ENCODE measurements at regions not wholly inside any gene's neighbourhood (a gene's known extent, or its start where the extent isn't known, plus 50 kb on each side); places are given as distances from the start of the nearest gene placed in this dataset.
"Not testable (repeated sequence)": the region's sequence is repeated elsewhere in the genome, so short reads cannot be mapped to it uniquely, and the experiment has no call there.

DNA sequence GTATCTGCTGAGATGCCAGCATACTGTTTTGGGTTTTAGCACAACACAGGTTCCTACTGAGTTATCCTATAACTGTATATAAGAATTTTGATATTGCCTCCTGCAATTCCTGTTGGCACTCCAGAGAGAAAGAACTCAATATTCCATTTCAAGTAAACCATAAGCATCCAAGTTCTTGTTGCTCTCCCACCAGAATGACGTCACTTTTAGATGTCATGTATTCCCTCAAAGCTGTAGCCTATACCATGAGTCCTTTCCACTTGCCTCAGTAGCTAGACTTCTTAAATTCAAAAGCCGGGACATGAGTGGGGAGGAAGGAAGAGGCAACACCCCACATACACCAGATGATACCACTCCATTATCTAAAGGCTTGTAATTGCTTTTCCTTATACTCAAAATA lies 171.5 kb downstream of the ALDH8A1 start:
- no peak for DNase-seq

DNA sequence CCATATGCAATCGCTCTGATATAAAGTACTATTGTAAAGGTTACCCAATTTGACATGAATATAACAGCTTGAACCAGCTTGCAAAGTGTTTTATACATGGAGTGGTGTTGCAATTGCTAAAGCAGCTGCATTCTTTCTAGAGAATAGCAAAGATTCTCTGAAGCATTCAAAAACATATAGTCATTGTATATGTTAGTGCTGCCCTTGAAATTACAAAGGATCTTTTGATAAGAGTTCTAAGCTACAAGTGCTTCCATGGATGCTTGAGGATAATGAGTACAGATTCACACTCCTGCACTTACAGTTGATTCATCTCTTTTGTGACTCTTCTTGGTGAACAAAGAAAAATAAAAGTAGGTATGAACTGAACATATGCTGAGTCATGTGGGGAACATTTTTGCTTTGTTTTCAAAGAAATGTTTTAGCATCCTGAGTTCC lies 175.7 kb downstream of the ALDH8A1 start:
- no peak for DNase-seq

DNA sequence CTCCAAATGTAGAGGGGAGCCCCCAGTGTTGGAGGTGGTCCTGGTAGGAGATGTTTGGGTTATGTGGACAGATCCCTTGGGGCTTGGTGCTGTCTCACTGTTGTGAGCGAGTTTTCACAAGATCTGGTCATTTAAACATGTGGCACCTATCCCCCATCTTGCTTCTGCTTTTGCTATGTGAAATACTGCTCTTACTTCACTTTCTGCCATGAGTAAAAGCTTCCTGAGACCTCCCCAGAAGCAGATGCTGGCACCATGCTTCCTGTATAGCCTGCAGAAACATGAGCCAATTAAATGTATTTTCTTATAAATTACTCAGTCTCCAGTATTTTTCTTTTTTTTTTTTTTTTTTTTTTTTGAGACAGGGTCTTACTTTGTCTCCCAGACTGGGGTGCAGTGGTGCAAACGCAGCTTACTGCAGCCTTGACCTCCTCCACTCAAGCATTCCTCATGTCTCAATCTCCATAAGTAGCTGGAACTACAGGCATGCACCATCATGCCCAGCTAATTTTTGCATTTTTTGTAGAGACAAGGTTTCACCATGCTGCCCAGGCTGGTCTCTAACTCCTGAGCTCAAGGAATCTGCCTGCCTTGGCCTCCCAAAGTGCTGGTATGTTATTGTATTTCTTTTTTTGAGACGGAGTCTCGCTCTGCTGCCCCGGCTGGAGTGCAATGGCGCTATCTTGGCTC lies 177.1 kb downstream of the ALDH8A1 start:
- DNase-seq: no peak

DNA sequence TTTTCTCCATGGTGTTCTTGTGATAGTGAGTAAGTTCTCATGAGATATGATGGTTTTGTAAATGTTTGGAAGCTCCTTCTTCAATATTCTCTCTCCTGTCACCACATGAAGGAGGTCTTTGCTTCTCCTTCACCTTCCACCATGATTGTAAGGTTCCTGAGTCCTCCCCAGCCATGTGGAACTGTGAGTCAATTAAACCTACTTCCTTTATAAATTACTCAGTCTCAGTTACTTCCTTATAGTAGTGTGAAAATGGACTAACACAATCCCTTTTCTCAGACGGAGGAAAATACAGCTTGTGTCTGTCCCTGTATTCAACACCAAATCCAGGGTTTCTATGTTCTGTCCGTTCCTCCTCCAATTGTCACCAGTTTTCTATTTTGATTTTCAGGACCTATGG lies 181.0 kb downstream of the ALDH8A1 start:
- no peak for DNase-seq

DNA sequence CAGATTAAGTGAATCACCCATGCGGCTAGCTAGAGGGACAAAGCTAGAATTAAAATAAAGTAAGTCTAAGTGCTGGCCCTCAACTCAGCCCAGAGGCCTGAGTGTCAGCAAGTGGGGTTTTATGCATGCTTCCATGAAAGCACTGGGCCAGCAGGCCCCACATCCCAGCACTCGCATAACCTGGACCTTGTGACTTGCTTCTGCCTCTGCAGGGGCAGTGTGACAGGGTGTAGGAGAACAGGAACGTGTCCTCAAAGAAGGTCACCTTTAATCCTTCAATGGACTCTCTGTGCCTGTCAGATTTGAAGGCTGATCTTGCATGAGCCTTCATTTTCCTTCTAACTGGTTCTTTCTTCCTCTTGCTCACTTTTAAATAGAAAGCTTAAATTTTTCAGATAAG lies 183.4 kb downstream of the ALDH8A1 start:
- DNase-seq: no peak

DNA sequence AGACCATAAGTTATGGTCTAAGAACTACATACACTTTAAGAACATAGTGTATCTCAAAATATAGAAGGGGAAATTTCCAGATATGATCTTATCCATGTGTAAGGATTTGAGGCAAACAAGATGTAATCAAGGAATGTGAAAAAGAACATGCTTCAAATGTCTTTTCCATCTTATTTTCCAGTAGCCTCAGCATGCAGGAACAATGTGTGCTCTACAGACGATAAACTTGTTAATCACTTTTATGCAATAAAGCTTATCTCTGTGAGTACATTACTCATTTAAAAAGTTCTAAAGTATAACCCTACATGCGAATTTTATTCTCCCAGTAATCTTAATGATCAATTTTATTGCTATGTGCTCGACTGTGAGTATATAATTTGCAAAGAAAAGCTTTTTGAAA lies 185.2 kb downstream of the ALDH8A1 start:
- DNase-seq: no peak

DNA sequence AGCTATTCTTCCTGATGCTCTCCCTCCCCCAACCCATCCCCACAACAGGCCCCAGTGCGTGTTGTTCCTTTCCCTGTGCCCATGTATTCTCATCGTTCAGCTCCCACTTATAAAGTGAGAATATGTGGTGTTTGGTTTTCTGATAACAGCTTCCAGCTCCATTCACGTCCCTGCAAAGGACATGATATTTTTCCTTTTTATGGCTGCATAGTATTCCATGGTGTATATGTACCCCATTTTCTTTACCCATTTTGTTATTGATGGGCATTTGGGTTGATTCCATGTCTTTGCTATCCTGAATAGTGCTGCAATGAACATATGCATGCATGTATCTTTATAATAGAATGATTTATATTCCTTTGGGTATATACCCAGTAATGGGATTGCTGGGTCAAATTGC lies 186.3 kb downstream of the ALDH8A1 start:
- not testable (repeated sequence) for DNase-seq

DNA sequence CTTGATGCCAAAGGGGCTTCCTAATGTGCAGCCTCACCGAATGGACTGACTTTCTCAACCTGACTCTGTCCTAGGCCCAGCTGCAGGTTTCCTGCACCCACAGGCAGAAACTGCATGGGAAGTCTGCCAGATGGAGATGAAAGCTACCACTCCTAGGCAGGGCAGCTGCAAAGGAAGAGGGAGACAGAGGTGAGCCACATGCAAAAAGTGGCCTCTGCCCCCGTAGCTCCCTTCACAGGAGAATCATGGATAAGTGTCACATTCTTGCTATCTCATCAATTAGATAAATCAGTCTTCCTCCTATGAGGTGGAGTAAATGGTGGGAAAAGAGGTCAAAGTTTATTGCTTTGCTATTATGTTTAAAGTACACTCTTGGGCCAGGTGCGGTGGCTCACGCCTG lies 191.3 kb downstream of the ALDH8A1 start:
- no peak for DNase-seq

DNA sequence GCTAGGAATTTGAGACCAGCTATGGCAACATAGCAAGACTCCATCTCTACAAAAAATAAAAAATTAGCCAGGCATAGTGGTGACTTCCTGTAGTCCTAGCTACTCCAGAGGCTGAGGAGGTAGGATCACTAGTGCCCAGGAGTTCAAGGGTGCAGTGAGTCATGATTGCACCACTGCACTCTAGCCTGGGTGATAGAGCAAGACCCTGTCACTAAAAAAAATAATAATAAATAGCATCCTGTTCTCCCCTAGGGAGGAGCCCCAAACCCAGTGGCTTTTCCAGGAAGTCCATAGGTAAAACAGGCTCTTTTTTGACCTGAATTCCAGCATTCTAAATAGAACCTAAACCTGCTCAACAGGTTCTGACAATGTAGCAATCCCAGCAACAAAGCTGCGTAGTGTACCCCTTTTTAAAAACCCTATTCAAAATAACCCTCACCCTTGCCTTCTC lies 192.0 kb downstream of the ALDH8A1 start:
- DNase-seq: no peak

DNA sequence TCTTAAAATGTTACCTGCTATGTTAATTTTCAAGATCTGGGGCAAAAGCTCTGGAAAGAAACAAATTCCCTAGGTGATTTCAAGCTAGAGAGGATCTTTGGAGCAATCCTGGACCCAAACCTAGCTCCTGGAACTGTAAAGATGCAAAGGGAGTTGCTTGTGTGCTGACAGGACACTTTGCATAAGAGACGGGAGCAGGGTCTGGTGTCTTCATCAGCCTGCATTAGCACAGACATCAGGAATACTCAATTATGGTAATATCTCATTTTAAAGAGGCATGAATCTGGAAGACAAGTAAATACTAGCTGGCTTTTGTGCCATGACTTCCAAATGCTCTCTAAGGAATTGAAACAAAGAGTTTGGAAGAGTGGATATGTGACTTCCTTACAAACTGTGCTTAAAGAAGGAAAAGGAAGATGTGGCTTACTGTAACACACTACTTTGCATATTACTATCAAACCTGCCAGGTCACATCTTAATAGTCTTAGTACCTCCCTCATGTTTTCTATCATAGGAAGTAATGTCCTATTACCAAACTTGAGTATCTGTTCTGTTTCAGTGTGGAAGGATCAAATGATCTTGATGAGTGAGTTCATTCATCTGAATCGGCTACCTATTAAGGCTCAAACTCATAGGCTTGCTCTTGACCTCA lies 193.4 kb downstream of the ALDH8A1 start:
- DNase-seq: no peak

DNA sequence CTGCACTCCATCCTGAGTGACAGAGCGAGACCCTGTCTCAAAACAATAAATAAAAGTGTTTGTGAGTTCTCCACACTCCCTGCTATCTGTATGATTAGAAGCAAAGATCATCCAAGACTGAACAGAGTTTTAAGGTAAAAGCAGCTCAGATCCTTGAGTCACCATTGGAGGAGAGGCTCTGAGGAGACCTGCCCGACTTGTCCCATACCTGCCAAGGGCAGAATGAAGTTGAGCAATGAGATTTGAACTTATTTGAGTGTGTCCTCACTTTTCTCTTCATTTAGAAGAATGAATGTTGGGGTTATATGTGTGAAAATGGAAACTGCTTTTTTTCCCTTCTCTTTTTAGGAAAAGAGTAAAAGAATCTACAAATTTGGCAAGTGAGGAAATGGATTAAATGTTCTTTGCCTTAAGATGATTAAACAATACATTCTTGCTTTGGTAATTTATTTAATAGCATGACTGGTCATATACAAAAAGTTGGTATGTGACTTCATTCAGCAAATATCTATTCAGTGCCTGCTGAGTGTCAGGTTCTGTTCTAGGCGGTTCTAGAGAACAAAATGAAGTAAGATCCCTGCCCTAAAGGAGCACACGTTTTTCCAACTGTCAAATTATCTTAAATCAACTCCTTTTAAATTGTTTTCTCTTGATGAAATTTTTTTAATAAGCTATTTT lies 195.7 kb downstream of the ALDH8A1 start:
- DNase-seq: no peak

DNA sequence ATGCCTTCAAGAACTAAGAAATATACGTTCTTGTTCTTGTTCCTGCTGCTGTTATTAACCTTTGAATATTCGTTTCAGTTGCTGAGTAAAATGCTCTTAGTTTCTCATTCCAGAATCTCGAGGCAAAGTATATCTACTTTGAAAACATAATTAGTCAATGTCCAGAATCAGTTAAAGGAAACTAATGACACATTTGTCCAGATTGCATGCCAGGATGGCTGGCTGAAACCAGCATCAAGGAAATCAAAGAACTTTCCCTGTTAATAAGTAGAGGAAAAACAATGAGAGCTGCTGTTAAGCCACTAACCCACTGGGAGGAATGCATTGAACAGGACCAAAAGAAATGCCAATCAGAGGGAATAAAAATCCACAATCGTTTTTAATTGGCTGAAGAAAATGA lies 196.9 kb downstream of the ALDH8A1 start:
- no peak for DNase-seq

DNA sequence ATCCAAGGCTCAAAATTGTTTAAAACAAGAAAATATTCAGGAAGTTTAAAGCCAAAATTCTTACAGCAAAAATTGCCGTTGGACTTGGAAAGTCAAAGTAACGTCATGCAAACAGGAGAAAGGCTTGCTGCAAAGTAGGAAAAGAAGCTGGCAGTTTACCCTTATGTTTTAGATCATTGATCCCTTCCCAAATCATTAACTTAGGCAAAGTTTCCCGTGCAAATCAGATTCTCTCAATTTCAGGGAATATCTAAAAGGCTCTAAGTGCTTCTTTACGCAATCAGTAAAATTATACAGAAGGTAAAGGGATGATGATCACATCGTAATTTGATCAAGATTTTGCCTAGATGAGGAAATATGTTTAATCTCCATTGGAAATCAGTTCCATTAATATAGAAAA lies 197.5 kb downstream of the ALDH8A1 start:
- DNase-seq: no peak

DNA sequence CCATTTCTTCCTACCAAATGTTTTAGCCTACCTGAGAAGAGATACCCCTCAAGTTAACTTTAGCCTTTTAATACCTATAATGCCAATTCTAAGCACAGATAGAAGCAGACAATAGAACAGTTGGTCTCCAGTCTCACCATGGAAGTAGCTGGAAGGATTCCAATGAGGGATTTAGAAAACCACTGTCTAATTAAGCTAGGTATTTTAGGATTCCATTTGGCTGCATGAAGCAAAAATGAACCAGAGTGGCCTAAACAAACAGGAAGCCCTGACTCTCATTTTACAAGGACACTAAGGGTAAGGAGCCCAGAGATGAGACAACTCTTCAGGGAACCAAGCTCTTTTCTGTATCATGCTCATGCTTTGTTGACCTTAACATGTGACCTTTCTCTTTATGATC lies 199.2 kb downstream of the ALDH8A1 start:
- DNase-seq: no peak

DNA sequence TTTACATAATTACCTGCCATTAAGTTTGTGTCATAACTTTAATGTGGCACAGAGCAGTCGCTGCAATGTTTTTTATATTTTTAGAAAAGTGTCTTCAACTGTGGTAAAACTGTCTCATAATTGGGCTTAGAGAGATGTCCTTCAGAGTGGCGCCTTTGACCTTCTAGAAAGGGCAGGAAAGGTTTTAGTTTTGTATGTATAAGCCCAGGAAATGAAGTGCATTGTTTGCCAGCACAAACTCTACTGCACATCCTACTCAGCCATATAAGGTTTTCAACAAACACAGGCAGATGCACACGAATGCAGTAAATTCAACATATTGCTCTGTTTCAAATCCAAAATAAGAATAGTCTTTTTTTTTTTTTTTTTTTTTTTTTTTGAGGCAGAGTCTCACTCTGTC lies 201.4 kb downstream of the ALDH8A1 start:
- no peak for DNase-seq

DNA sequence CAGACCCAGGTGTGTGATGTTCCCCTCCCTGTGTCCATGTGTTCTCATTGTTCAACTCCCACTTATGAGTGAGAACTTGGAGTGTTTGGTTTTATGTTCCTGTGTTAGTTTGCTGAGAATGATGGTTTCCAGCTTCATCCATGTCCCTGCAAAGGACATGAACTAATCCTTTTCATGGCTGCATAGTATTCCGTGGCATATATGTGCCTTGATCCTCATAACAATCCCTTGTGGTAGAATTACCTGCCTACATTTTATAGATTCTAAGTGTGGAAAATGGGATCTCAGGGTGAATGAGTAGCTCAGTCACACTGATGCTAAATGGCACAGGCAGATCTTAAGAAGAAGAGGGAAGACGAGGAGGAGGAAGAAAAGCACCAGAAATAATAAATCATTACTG lies 202.7 kb downstream of the ALDH8A1 start:
- not testable (repeated sequence) for DNase-seq

DNA sequence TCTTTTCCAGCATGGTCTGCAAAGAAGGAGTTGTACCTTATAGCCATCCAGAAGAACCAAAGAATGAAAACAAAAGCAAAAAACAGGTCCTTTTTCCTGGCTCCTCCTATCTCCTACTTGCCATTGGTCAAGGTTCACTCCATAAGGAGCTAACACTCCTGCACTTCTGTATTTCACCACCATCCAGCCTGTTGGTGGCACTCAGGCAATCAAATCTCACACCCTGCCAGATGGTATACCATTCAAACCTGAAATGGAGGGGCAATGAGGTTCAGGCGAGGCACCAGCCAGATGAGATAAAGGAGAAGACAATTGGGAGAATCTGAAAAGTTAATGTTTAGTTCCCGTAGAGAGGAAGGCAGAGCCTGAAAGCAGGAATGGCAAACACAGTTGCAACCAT lies 203.8 kb downstream of the ALDH8A1 start:
- no peak for DNase-seq

DNA sequence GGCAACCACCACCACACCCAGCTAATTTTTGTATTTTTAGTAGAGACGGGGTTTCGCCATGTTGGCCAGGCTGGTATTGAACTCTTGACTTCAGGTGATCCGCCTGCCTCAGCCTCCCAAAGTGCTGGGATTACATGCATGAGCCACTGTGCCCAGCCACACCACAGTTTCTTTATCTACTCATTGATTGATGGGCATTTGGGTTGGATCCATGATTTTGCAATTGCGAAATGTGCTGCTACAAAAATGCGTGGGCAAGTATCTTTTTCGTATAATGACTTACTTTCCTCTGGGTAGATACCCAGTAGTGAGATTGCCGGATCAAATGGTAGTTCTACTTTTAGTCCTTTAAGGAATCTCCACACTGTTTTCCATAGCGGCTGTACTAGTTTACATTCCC lies 204.7 kb downstream of the ALDH8A1 start:
- not testable (repeated sequence) for DNase-seq

DNA sequence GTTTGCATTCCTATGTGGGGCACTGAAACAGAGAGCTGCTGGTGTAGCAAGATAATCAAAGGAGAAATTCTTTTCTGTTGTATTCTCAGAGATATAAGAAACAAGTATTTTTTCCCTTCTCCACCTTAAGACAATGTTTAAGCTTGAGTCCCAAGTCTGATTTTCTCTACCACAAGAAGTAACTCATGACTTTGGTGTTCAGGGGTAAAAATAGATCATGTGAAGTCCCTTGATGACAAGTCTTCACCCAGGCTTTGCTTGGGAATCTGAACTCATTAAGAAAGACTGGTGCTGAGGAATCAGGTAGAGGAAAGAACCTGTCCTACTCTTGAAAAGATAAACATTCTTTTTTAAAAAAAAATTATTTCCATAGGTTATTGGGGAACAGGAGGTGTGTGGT lies 205.6 kb downstream of the ALDH8A1 start:
- DNase-seq: no peak

DNA sequence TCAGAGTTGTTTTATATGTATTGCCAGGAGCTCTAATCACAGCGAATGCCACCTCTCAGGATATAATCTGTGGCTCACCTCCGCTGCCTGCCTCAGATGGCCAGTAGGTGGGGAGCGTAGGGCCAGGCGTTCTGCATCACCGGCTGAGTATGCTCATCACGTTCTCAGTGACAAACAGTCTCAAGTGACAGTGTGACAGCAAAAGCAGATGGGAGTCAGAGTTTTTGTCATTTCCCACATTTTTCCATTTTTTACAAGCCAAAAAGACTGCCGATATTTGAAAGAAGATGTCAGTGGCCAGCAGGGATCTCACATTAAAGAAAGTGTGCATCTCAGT lies 208.7 kb downstream of the ALDH8A1 start:
- DNase-seq: no peak

DNA sequence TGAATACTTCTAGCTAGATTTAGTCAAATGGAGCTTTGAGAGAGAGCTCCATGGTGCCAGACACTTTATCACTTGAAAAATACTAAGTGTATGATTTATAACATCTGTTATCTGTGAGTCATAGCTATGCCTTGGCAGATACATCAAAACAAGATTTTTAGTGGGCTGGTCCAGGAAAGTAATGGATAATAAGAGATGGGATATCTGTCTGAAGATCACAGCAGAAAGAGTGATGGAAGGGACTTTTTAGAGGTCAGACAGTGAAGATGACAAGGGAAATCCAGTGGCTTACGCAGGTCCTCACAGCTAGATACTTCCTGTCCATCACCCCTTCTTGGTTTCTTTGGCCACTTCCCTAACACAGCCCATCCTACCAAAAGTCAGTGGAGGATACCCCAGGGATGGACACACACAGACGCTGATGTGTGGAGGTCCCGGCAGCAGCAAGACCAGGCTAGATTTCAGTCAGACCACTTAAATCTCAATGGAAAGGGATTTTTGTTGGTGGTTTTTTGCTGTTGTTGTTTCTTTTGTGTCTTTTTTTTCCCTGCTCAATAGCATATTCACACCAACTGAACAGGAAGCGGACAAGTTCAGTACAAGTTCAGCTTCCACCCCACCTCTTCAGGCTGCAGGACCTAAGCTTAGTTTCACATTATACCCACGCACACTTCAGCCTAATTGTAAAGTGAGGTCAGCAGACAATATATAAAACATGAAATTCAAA lies 209.3 kb downstream of the ALDH8A1 start:
- DNase-seq: no peak

DNA sequence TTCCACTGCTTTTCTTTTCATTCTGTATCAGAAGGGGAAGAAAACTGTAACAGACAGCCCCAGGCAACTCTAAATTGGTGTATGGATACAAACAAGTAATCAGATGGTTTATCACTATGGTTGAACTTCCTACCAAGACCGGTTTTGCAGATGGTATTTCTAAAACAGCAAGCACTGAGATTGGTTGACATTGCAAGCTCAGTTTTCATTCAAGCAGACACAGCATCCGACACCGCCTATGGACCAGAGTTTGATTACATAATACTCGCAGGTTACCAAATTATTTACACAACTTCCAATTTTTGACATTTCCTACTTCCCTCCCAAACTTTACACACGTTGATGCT lies 209.9 kb downstream of the ALDH8A1 start:
- no peak for DNase-seq

DNA sequence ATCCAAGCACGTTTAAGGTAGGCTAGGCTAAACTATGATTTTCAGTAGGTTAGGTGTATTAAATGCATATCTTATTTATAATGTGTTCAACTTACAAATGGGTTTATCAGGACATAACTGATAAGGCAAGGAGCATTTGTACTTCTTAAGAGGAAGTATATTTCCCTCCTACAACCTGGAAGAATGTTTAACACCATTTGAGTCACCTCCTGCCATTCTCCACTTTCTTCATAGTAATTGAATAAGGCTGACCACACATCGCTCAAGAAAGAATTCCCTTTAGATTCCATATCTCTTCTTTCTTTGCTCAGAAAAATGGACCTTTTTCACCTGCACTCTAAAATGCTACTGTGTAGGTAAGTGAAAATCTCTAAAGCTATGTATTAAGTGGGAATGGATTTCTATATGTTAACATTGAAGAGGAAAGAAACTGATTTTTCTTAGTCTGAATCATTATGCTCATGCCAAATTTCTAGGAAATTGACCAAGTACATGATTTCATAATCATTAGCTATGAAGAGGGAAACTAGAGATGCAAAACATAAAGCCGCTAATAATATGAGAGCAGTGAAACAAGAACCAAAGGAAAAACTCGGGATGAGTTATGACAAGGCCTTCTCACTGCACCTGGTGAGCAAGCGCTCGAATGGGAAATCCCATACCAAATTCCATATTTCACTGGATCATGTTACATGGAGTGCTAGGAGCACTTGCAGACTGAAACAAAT lies 210.4 kb downstream of the ALDH8A1 start:
- DNase-seq: no peak
